Body of pancreas (tissue), 4 donors: ENCODE measurements at regions not wholly inside any gene's neighbourhood (a gene's known extent, or its start where the extent isn't known, plus 50 kb on each side); places are given as distances from the start of the nearest gene placed in this dataset.

Experiments used
- CTCF ChIP-seq, 7 experiments: fragments of 450-650 bp in 4 of 7; fragments of 200-600 bp in 3 of 7; sonication (generic) in 3 of 7; IDR thresholded peaks; one replicate each; pipeline ENCODE4 v1.5.1; 2016 to 2019; ENCODE audit warnings: antibody characterized with exemption in 7 of 7
- POLR2A ChIP-seq, 3 donors: fragments of 450-650 bp; IDR thresholded peaks; one replicate each; pipeline ENCODE4 v1.6.1; 2016; ENCODE audit warnings: antibody characterized with exemption in 3 of 3, mild to moderate bottlenecking in 2 of 3

- TF ChIP-seq CTCF (IDR thresholded peaks at IDR 0.05): no peak
- no peak for TF ChIP-seq POLR2A (IDR thresholded peaks at IDR 0.05)
Observed at GRCh38 chr12:67722296-67722695, 73.8 kb downstream of the DYRK2 start.
